ENCODE measurements at regions not wholly inside any gene's neighbourhood (a gene's known extent, or its start where the extent isn't known, plus 50 kb on each side); places are given as distances from the start of the nearest gene placed in this dataset.

- TF ChIP-seq, protein P1, sequence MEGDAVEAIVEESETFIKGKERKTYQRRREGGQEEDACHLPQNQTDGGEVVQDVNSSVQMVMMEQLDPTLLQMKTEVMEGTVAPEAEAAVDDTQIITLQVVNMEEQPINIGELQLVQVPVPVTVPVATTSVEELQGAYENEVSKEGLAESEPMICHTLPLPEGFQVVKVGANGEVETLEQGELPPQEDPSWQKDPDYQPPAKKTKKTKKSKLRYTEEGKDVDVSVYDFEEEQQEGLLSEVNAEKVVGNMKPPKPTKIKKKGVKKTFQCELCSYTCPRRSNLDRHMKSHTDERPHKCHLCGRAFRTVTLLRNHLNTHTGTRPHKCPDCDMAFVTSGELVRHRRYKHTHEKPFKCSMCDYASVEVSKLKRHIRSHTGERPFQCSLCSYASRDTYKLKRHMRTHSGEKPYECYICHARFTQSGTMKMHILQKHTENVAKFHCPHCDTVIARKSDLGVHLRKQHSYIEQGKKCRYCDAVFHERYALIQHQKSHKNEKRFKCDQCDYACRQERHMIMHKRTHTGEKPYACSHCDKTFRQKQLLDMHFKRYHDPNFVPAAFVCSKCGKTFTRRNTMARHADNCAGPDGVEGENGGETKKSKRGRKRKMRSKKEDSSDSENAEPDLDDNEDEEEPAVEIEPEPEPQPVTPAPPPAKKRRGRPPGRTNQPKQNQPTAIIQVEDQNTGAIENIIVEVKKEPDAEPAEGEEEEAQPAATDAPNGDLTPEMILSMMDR (conservative IDR thresholded peaks at IDR 0.05 in 1 of 2, IDR thresholded peaks at IDR 0.05 in 1 of 2; ENCODE audit: extremely low read depth in 1 of 2, insufficient read depth in 1 of 2, low read depth in 1 of 2, low read length in 2 of 2): no peak
- no peak for TF ChIP-seq EZH2 (IDR thresholded peaks at IDR 0.05; ENCODE audit: borderline replicate concordance, low read length)
Observed at GRCh38 chr4:106454581-106454980, 86.0 kb upstream of the GIMD1 start.

All from mammary epithelial cell (primary cell).